HFFc6 (cell line): ENCODE measurements at regions not wholly inside any gene's neighbourhood (a gene's known extent, or its start where the extent isn't known, plus 50 kb on each side); places are given as distances from the start of the nearest gene placed in this dataset.

Source experiments
- DNase-seq: peaks from one replicate; pipeline ENCODE4 v3.0.0-alpha.2; 2018
- H3K27ac Mint-ChIP-seq: 2 replicates; pipeline ENCODE4 v1.8.0; 2020; ENCODE audit warnings: mild to moderate bottlenecking, mixed read lengths
- H3K27me3 Mint-ChIP-seq: 2 replicates; pipeline ENCODE4 v1.8.0; 2021; ENCODE audit warnings: mild to moderate bottlenecking, moderate library complexity, mixed read lengths; ENCODE audit not compliant: insufficient read depth
- H3K36me3 Mint-ChIP-seq: 2 replicates; pipeline ENCODE4 v1.8.0; 2021; ENCODE audit warnings: low read depth, mixed read lengths
- H3K4me1 Mint-ChIP-seq: 2 replicates; pipeline ENCODE4 v1.8.0; 2020; ENCODE audit warnings: low read depth, mixed read lengths
- H3K4me3 Mint-ChIP-seq: 2 replicates; pipeline ENCODE4 v1.8.0; 2020; ENCODE audit warnings: mild to moderate bottlenecking, moderate library complexity, mixed read lengths
- H3K9me3 Mint-ChIP-seq: 2 replicates; pipeline ENCODE4 v1.8.0; 2020; ENCODE audit warnings: mild to moderate bottlenecking, mixed read lengths
- TF ChIP-seq, protein P1 (sequence below): fragments of 200-600 bp; sonication (generic); IDR thresholded peaks from 2 replicates; pipeline ENCODE4 v1.5.0; 2021; ENCODE audit warnings: antibody characterized with exemption, mild to moderate bottlenecking

DNA sequence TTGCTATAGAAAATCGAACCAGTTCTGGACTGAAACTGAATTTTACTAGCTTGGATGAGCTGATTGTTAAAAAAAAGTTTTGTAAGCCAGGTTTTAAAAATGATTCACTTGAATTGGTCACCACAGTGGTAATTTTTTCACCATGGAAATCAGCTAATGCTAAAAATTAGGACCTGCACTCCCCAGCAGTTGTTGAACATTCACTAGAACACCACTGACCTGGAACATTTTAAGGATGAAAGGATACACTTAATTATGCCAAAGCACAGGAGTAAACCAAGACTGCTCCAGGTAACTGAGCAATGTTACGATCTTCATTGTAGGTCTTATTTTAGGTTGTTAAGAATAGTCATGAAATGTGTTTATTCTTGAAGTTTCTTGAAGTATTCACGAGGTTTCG is 1342.6 kb upstream of the SPRY2 start:
- no peak overlapping the region for H3K27ac Mint-ChIP-seq
- no peaks in the 10 kb centered on the region for H3K27me3 Mint-ChIP-seq
- H3K9me3 Mint-ChIP-seq = peaks cover 13% of the 10 kb centered on the region
- H3K36me3 Mint-ChIP-seq = no peaks in the 10 kb centered on the region
- DNase-seq = no peak
- TF ChIP-seq, protein P1, sequence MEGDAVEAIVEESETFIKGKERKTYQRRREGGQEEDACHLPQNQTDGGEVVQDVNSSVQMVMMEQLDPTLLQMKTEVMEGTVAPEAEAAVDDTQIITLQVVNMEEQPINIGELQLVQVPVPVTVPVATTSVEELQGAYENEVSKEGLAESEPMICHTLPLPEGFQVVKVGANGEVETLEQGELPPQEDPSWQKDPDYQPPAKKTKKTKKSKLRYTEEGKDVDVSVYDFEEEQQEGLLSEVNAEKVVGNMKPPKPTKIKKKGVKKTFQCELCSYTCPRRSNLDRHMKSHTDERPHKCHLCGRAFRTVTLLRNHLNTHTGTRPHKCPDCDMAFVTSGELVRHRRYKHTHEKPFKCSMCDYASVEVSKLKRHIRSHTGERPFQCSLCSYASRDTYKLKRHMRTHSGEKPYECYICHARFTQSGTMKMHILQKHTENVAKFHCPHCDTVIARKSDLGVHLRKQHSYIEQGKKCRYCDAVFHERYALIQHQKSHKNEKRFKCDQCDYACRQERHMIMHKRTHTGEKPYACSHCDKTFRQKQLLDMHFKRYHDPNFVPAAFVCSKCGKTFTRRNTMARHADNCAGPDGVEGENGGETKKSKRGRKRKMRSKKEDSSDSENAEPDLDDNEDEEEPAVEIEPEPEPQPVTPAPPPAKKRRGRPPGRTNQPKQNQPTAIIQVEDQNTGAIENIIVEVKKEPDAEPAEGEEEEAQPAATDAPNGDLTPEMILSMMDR = no peak
- no peaks in the 10 kb centered on the region for H3K4me1 Mint-ChIP-seq
- H3K4me3 Mint-ChIP-seq = no peak overlapping the region

DNA sequence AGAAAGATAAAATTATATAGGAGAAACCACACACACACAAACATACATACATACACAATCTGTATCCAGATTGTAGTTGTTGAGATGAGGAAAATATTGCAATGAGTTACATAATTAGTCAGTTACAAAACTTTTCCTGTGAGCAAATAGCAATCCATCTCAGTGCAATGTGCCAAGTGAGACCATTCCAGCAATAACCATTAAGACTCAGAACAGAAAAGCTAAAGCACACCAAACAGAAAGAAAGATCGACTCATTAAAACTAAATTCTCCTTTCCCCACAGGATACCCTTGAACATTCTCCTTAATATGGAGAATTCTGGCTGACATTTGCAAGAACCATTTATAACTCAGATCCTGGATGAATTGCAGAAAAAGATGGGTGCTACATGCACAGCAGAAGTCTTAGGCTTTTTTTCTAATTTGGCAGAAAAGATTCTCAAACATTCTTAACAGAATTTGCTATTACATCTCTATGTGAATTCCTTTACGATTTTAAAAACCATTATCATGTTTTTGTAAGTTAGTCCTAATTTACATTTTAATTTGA is 1341.2 kb upstream of the SPRY2 start:
- H3K4me3 Mint-ChIP-seq = no peak overlapping the region
- no peaks in the 10 kb centered on the region for H3K36me3 Mint-ChIP-seq
- H3K27me3 Mint-ChIP-seq = no peaks in the 10 kb centered on the region
- no peak for DNase-seq
- no peak overlapping the region for H3K27ac Mint-ChIP-seq
- TF ChIP-seq, protein P1 = no peak
- no peaks in the 10 kb centered on the region for H3K4me1 Mint-ChIP-seq
- H3K9me3 Mint-ChIP-seq = peaks cover 19% of the 10 kb centered on the region

DNA sequence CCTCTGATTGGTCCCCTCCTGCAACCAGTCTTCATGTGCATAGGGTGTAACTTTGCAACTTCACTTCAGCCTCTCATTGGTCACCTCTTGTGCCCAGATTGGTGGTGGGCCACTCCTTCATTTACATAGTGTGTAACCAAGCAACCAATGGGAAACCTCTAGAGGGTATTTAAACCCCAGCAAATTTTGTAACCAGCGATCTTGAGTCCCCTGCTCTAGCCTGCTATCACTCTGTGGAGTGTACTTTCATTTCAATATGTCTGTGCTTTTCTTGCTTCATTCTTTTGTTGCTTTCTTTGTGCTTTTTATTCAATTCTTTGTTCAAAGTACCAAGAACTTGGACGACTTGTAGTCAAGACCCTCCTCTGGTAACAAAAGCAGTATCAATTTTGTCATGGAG is 1336.9 kb upstream of the SPRY2 start:
- TF ChIP-seq, protein P1 = no peak
- Mint-ChIP-seq H3K9me3 (peaks cover 15% of the 10 kb centered on the region), H3K36me3 (no peaks in the 10 kb centered on the region), H3K27ac (no peak overlapping the region), H3K27me3 (no peaks in the 10 kb centered on the region), H3K4me1 (no peaks in the 10 kb centered on the region), H3K4me3 (no peak overlapping the region)
- DNase-seq = no peak

DNA sequence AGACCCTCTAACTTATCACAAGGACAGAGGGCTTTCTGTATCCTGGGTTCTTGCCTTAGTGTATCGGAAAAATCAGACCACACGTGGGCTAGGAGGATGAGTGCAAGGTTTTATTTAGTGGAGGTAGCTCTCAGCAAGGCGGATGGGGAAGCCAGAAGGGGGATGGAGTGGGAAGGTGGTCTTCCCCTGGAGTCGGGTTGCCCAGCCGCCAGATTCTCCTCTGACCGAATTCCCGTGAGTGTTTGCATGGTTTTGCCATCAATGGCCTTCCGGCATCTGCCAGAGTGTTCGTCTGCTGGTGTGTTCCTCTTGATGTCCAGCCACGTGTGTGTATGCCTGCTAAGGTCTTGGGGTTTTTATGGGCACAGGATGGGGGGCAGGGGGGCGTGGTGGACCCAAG is 1335.1 kb upstream of the SPRY2 start:
- Mint-ChIP-seq H3K4me3 (no peak overlapping the region), H3K9me3 (peaks cover 16% of the 10 kb centered on the region), H3K4me1 (no peaks in the 10 kb centered on the region), H3K27ac (no peak overlapping the region), H3K27me3 (no peaks in the 10 kb centered on the region), H3K36me3 (no peaks in the 10 kb centered on the region)
- TF ChIP-seq, protein P1 = no peak
- DNase-seq = no peak

DNA sequence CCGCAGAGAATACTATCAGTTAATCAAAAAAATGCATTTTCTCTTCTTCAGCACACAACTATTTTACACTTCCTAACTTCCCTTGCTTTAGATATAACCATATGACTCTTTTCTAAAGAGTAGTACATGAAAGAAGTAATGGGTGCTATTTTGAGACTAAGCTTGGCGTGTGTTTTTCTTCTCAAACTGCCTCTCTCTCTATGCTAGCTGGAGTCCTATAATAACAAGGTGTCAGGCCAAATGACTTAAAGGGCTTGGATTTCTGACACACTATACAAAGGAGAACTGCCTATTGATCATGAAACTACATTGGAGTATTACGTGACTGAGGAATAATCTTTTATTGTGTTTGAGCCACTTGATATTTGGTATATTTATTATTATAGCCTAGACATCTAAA is 1330.1 kb upstream of the SPRY2 start:
- Mint-ChIP-seq H3K27ac (no peak overlapping the region), H3K9me3 (peaks cover 20% of the 10 kb centered on the region), H3K27me3 (no peaks in the 10 kb centered on the region; the same call in 1 of the 2 replicates), H3K36me3 (no peaks in the 10 kb centered on the region), H3K4me1 (no peaks in the 10 kb centered on the region), H3K4me3 (no peak overlapping the region)
- DNase-seq = no peak
- TF ChIP-seq, protein P1 = no peak

DNA sequence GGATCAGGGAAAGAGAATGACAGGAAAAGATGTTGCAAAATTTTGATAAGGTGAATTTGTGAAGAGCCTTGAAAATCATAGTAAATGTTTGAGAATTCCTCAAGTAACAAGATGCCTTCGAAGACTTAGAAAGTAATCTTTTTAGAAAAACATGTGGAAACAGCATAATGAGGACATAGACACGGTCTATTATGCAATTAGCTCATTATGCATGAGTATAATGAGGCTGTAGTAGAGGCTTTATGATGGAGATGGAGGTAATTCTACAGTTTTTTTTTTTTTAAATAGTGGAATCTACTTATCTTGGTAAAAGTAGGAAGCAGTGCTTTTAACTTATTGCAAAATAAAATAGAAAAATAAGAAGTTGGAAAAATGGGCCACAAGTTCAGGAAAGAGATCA is 1329.1 kb upstream of the SPRY2 start:
- Mint-ChIP-seq H3K36me3 (no peaks in the 10 kb centered on the region), H3K4me1 (no peaks in the 10 kb centered on the region), H3K9me3 (peaks cover 20% of the 10 kb centered on the region), H3K27me3 (no peaks in the 10 kb centered on the region; the same call in 1 of the 2 replicates), H3K27ac (no peak overlapping the region), H3K4me3 (no peak overlapping the region)
- no peak for DNase-seq
- TF ChIP-seq, protein P1 = no peak
